NCI-H2196 (cell line): ENCODE measurements at regions not wholly inside any gene's neighbourhood (a gene's known extent, or its start where the extent isn't known, plus 50 kb on each side); places are given as distances from the start of the nearest gene placed in this dataset.
"Not testable (repeated sequence)": the region's sequence is repeated elsewhere in the genome, so short reads cannot be mapped to it uniquely, and the experiment has no call there.

Experiments
- DNase-seq: peaks from one replicate; lab custom pipeline; 2025; ENCODE audit not compliant: unreplicated experiment; lab: John Stamatoyannopoulos, UW

DNA sequence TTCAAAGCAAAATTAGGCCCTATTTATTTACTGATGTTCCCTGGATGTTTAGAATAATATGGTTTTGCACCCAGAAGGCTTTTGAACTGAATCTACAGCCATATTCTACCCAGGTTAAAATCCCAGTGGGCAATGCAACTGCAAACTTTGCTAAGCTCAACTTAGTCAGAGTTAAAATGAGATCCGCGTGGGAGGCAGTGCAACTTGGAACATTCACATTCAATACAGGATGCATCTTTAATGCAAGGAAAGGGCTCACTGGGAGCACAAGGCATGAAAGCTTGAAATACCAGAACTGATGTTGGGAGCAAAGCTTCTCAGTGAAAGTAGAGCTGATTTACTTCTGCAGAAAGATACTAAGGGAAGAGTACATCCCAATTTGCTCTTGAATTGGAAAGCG, 281.2 kb upstream of the DEFB112 start:
- no peak for DNase-seq

DNA sequence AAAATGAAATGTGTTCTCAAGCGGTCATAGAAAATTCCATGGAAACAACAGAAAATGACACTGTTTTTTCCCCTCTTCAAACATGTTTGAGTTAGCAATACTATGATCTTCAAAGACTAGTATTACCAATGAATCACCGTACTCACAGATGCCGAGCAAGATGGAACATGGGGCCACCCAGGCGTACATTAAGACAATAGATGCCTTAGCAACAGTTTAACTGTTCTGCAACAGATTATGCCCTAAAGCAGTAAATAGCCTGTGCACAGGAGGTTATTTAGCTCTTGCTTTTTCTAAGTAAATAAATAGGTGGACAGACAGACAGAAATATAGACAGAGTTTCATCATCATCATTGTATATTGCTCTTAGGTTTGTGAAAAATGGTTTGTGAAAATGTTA, 284.0 kb upstream of the DEFB112 start:
- DNase-seq, result no peak

DNA sequence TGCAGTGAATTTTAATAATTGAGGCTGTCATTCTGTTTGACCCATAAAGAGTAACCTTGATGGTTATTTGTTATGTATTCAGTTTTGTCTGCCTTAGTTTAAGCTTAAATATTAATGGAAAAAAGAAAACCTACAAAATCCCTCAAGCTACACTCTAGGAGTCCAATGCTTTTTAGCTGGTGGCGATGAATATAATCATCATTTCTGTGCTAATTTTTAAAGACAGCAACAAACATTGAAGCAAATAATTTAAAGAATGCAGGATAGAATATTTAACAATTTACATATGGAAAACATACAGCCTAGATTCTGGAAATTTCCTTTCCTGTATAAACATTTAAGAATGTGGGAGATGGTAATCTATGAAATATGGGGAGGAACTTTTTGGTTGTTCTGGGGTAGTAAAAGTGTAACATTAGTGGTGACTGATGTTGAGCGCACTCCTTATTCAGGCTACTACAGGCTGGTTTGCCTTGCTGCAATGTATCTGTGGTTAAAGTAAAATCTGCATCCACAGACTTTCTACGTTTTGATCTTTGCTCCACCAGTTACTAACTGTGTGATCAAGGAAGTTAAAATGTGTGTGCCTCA, 287.9 kb upstream of the DEFB112 start:
- DNase-seq, result no peak

DNA sequence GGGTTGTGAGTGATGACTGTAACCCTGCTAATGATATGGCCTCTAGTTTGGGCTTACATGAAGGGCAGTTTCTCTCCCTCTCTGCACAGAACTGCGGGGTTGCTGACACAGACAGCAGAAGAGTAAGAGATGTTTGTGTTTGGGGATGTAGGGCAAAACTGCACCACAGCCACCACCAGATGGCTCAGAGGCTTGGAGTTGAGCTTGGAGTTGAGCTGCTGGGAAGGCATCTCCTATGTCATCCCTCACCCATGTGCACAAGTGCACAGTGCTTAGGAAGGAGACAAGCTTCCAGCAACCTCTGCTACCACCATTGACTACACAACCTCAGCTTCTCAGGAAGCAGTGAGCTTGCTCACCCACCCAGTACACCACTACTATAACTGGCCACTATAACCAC, 303.9 kb upstream of the DEFB112 start:
- DNase-seq, result no peak

DNA sequence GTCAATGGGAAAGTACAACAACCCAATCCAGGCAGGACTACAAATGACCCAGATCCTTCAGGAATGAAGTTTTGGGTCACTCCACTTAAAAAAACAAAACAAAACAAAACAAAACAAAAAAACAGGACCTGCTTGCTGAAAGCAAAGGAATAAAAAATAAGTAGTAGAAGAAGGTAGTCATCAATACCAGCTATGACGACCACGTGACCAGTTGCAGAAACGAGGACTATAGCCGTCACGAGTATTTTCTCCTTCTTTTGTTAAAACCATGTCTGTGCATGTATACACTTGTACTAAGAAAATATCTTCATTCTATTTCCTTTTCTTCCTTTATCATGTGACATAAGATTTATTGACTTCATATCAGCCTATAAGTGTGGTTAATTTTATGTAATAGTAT, 308.4 kb upstream of the DEFB112 start:
- no peak for DNase-seq

DNA sequence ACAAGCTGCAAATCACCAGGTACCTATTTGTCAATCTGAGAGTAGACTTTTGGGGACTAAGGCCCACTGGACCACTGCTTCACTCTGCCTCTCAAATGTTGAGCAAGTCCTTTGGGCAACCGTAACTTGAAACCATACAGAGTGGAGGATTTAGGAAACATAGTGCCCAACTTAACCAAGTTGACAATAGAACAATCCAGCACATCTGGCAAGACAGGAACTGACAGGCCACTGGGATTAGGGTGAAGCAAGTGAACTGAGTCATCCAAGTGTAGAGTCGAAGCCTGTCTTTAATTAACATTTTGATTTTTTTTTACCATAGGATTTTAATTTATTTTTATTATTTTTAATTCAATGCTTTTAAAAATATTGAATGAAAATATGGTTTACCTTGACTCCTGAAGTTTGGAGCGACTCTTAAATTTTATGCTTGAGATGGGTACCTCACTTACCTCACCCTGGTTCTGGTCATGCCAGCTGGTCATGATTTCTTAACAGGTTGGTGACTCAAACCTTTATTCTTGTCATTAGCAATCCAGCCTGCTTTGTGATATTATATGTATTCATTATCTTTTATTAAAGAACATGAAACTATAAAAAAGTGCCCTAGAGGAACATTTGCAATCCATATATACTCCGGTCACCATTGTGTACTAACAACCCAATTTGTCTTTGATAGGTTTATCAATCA, 312.1 kb upstream of the DEFB112 start:
- DNase-seq, result no peak

DNA sequence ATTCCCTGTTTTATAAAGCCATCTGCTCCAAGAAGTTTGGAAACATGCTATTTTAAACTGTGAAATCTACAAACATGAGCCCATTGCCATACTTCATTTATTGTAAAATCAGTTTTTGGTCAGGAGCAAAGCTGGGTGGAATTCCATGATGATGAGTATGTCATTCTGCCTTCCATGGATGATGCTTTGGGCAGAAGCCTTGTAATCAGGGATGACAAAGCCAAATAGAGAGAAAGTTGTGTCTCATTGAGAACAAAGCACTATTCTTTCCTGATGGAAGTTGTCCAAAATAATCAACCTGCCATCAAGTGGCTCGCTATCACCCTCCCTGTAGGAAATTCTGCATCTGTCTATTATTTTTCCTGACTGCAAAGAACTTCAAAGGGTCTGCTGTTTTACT, 313.0 kb upstream of the DEFB112 start:
- no peak for DNase-seq

DNA sequence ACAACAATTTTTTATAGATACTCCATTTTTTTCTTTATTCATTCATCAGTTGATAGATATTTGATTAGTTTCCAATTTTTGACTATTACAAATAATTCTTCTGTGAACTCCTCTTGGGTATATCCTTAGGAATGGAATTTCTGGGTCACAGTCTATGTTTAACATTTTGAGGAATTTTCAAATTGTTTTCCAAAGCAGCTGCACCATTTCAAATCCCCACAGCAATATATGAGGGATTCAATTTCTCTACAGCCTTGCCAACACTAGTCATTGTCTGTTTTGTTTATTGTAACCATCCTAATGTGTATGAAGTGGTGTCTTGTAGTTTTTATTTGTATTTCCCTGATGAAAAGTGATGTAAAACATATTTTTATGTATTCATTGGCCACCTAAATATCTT, 320.3 kb upstream of the DEFB112 start:
- no peak for DNase-seq

DNA sequence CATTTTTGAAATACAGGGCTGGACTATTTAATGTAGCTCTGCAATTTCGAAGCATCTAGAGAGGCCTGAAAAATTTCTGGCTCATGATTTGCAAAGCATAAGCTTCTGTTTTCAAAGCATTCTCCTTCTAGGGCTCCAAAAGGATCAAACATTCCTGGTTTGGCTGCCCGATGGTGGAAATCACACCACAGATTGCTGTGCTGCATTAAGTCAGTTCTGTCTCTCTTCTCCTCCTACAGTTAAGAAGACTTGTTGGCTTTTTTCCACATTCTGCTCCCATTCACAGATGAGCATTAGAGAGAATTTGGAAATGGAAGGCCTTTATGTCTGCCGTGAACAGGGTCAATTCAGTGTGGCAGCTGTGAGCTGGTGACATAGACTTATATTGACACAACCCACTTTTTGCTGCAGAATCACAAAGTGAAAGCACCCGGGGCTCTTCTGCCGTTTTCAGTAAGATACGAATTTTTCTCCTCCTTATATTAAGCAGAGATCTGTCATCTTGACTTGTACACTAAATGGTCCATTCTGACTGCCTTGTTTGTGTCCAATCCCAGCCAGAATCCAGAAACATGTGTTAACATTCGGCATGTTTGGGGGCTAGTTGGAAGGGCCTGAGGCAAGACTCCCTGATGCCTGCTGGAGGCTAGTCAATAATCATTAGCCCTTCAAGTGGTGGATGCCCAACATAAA, 330.8 kb upstream of the DEFB112 start:
- no peak for DNase-seq

DNA sequence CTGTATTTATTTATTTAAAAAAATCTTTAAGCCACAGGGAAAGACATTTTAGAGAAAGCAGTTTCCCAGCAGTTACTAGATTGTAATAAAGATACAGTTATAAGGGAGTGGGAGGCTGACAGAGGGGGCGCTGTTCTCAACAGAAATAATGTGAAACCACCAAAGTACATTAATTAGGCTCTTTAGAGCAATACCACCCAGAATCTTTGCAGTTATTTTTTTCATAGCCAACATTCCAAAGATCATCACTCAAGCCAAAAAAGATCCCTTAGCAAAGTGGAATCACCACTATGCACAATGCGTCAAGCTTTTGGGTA, 331.3 kb upstream of the DEFB112 start:
- DNase-seq, result no peak

DNA sequence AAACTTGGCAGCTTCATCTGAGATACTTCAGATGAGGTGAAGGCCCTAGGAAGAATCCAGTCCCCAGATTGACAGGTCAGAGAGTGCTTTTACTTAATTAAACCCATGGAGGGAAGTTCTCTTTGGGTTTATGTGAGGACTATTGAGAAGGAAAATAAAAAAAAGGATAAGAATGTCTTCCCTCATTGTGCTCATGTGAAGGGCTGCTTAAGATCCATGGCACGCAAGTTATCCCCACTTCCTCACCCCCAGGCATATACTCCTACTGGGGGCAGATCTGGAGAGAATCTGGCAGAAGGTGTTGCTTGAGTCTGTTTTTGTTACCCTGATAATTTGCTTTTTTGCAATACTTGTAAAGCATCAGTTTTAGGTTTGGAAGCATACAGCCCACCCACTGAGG, 322.9 kb upstream of the TFAP2D start:
- DNase-seq, result no peak

DNA sequence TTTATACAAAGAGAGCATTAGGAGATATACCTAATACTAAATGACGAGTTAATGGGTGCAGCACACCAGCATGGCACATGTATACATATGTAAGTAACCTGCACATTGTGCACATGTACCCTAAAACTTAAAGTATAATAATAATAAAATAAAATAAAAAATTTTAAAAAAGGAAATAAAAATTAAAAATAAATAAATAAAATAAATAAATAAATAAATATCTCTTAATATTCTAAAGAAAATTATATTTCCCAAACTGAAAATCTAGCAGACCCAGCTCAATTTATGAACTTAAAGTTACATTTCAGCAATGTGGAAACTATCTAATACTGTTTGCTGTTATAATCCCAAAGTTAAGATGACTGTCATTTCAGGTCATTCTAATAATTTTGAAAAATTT, 319.2 kb upstream of the TFAP2D start:
- not testable (repeated sequence) for DNase-seq

DNA sequence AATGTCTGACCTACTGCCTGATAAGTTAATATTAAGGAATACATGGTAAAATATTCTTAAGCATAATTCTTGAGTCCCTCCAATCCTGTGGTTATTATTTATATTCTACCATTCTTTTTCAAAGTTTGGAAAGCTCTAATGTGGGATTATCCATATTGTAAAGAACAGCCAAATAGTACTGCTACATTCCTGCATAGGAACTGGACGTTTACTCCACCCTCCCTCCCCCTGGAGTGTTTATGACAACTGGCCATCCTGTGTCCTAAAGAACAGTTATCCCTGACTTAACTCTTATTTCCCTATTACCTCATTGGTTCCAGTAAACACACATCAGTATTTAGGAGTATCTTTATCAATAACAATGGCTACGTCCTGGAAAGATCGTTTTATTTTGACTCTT, 308.7 kb upstream of the TFAP2D start:
- DNase-seq, result no peak

DNA sequence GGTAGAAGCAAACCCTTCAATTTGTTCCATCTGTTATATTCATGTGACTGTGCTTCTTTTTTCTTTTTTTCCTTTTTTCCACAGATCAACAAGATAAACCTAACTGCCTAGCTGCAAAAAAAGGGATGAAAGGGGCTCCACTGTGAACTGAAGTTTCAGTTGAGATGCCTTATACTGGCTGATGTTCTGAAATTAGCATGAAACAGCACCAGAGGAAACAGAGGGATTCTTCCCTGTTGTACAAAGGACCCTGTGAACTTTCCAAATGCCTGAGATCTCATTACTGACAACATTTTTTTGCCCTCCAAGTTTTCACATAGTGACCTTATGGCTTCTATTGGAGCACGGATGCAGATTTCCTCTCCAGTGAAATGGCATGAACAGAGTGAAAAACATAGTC, 302.7 kb upstream of the TFAP2D start:
- no peak for DNase-seq

DNA sequence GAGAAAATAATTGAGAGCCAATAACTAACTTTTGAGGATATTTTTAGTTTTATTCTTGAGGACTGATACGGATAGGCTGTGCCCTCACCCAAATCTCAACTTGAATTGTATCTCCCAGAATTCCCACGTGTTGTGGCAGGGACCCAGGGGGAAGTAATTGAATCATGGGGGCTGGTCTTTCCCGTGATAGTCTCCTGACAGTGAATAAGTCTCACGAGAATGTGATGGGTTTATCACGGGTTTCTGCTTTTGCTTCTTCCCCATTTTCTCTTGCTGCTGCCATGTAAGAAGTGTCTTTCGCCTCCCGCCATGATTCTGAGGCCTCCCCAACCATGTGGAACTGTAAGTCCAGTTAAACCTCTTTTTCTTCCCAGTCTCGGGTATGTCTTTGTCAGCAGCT, 292.3 kb upstream of the TFAP2D start:
- not testable (repeated sequence) for DNase-seq

DNA sequence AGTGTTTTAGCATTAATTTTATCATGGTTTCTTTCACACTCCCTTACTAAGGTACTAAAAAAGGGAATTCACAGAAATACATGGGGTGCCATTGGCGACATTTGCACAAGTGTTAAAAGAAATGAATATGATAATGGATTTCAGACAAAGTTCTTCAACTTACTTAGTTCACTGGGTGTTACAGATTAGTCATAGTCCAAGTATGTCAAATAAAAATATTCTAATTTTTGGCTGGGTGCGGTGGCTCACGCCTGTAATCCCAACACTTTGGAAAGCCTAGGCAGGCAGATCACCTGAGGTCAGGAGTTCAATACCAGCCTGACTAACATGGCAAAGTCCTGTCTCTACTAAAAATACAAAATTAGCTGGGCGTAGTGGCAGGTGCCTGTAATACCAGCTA, 286.1 kb upstream of the TFAP2D start:
- DNase-seq, result no peak

DNA sequence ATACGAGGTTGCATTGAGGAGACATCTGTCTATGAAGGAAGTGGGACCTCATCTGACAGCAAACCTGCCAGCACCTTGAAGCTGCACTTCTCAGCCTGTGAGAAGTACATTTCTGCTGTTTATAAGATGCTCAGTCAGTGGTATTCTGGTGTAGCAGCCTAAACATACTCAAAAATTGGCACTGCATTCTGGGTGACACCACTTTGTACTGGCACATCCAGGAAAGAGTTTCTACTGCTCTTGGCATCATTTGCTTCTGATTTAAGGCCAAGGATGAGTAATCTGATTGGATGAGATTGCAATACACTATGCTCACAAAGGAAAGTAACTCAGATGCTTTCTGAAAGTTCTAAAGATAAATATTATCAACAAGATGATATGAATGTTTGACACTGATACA, 275.4 kb upstream of the TFAP2D start:
- no peak for DNase-seq

DNA sequence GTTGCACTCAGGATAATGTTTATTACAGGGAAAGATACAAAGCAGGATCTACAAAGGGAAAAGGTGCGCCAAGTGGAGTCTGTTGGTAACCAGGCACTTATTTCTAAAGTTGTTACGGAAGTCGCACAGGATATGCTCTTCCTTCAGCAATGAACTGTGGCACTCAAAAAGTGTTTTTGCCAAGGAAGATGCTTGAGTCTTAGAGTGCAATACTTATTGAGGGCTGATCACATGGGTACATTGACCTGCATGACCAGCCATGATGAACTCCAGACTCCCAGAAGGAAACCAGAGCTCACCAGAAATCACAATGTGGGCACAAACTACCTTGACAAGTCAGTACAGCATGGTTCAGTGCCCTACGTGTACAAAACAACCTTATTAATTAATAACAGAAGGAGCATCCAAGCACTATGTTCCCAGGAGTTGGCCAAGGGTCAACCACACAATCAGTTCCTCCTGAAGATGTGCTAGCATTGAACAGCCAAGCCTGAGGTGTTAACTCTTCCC, 270.7 kb upstream of the TFAP2D start:
- DNase-seq, result no peak

DNA sequence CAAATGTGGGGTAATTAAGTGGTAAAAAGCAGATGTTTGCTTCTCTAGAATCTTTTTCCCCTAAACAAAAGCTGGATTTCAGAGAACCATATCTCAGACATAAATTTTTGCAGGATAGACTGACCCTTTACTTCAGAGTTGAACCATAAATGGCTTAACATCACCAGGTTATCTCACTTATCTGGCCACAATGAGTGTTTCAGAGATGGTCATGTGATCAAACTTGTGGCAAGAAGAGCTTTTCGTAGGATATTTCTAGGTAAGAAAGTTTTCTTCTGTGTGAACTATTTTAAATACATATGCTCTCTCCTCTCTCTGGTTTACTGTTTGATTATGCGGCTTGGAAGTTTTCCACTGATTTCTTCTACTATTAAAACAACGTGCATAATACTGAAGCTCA, 270.2 kb upstream of the TFAP2D start:
- no peak for DNase-seq

DNA sequence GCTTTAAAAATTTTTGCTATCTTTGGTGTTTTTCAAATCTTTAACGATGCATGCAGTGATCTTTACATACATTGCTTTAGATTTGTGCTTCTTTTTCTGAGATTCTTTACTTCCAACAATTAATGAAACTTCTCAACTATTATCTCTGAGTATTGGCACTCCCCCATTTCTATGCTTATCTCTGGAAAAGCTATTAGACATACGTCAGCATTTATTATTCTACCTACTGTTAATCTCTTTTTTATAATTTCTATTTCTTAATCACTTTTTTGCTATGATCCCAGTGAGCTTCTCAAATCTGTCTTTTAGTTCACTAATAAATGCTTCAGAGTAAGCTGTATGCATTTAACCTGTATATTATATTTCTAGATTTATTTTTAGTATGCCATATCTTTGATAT, 264.2 kb upstream of the TFAP2D start:
- no peak for DNase-seq

DNA sequence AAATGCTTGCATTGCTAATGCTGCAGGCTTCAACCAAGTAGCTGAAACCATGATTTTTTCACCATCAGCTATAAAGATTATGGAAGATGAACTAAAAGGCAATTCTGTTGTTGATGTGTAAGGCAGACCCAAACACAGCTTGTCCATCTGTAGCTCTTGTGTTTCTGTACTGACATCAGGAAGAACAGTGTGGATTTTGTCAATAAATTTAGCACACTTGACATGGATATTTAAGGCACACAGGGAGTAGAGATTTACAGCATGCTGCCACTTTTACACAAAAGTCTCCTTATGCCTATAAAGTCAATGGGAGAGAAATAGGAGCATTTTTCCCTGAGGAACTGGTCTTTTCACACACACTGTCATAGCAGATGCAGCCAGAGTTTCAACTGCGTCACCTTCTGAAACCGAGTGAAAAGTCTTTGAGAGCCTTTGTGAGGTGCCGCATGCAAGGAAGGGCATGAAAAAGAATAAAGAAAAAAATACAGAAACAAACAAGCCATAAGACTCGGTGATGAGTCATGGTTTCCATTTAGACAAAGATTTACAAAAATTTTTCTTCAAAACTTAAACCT, 261.4 kb upstream of the TFAP2D start:
- DNase-seq, result no peak

DNA sequence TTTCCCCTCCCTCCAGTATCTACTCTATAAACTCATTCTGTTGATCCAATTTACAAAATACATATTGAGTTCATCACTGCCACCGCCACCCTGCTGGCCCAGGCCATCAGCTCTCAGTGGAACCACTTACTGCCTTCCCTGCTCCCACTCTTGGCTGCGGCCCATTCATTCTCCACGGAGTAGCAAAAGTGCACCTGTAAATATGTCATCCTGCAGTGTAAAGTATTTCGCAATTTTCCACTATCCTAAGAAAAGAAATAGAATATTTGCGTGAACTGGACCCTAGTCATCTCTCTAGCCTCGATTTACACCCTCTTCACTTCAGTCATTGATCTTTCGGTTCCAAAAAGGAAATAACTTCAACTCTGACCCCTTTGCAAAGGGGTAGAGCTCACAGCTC, 258.3 kb upstream of the TFAP2D start:
- DNase-seq, result no peak
